Osteoblast (primary cell): ENCODE measurements at regions not wholly inside any gene's neighbourhood (a gene's known extent, or its start where the extent isn't known, plus 50 kb on each side); places are given as distances from the start of the nearest gene placed in this dataset.
"Not testable (repeated sequence)": the region's sequence is repeated elsewhere in the genome, so short reads cannot be mapped to it uniquely, and the experiment has no call there.

Experiments used
- DNase-seq: peaks from one replicate; pipeline ENCODE4 v3.0.0; 2011; ENCODE audit warnings: low spot score, mixed read lengths; ENCODE audit not compliant: insufficient read length; ENCODE audit errors: missing footprints
- H2AFZ ChIP-seq: 2 replicates; pipeline ENCODE4 v1.6.0; 2011; ENCODE audit warnings: mild to moderate bottlenecking, low read length
- H3K27ac ChIP-seq: 2 replicates; pipeline ENCODE4 v1.5.1; 2011; ENCODE audit warnings: mild to moderate bottlenecking, low read depth, low read length, moderate library complexity
- H3K27me3 ChIP-seq: 2 replicates; pipeline ENCODE4 v1.6.0; 2012; ENCODE audit warnings: mild to moderate bottlenecking, control low read depth, inconsistent platforms, low read length, moderate library complexity; ENCODE audit not compliant: insufficient read depth
- H3K36me3 ChIP-seq: 2 replicates; pipeline ENCODE4 v1.5.1; 2011; ENCODE audit warnings: mild to moderate bottlenecking, low read length, control low read depth, moderate library complexity; ENCODE audit not compliant: insufficient read depth
- H3K4me1 ChIP-seq: 2 replicates; pipeline ENCODE4 v1.5.1; 2011; ENCODE audit warnings: mild to moderate bottlenecking, low read length, control low read depth, moderate library complexity; ENCODE audit not compliant: insufficient read depth
- H3K4me2 ChIP-seq: 2 replicates; pipeline ENCODE4 v1.6.0; 2011; ENCODE audit warnings: mild to moderate bottlenecking, low read length; ENCODE audit not compliant: insufficient read depth
- H3K4me3 ChIP-seq: fragments of 200-600 bp; sonication (generic); 3 replicates; pipeline ENCODE4 v1.5.1; 2012; ENCODE audit warnings: mild to moderate bottlenecking, low read length, inconsistent platforms; ENCODE audit not compliant: insufficient read depth
- H3K79me2 ChIP-seq: 2 replicates; pipeline ENCODE4 v1.6.0; 2012; ENCODE audit warnings: mild to moderate bottlenecking, low read length, control low read depth, inconsistent platforms; ENCODE audit not compliant: insufficient read depth
- H3K9me3 ChIP-seq: 2 replicates; pipeline ENCODE4 v1.5.1; 2011; ENCODE audit warnings: low read depth, low read length, control low read depth
- H4K20me1 ChIP-seq: 2 replicates; pipeline ENCODE4 v1.6.0; 2012; ENCODE audit warnings: mild to moderate bottlenecking, low read length, control low read depth; ENCODE audit not compliant: insufficient read depth
- CTCF ChIP-seq: IDR thresholded peaks from 2 replicates; pipeline ENCODE4 v1.5.1; 2011; ENCODE audit warnings: mild to moderate bottlenecking, low read depth, low read length, moderate library complexity; ENCODE audit errors: extremely low read depth

GRCh38 chr4:117916728-117917127, 117.6 kb upstream of the NDST3 start:
- Histone ChIP-seq H3K4me1 (no peaks in the 10 kb centered on the region), H3K27me3 (no peaks in the 10 kb centered on the region), H2AFZ (no peak overlapping the region), H3K27ac (no peak overlapping the region), H3K4me2 (no peak overlapping the region), H4K20me1 (no peaks in the 10 kb centered on the region), H3K4me3 (no peak overlapping the region), H3K9me3 (no peaks in the 10 kb centered on the region), H3K36me3 (no peaks in the 10 kb centered on the region), H3K79me2 (no peaks in the 10 kb centered on the region)
- no peak for DNase-seq
- no peak for TF ChIP-seq CTCF

- not testable (repeated sequence) for DNase-seq, H3K79me2 ChIP-seq, H3K4me3 ChIP-seq, H3K9me3 ChIP-seq, H3K27me3 ChIP-seq, H3K36me3 ChIP-seq, H3K4me2 ChIP-seq, H2AFZ ChIP-seq, H3K27ac ChIP-seq, H4K20me1 ChIP-seq, H3K4me1 ChIP-seq
Measured at GRCh38 chr4:117922311-117922710, 112.0 kb upstream of the NDST3 start.

GRCh38 chr4:117927823-117928222, 106.5 kb upstream of the NDST3 start:
- not testable (repeated sequence) for H4K20me1 ChIP-seq, H3K79me2 ChIP-seq, H3K27ac ChIP-seq, DNase-seq, H3K27me3 ChIP-seq, H3K4me1 ChIP-seq, H3K36me3 ChIP-seq, H3K4me2 ChIP-seq, H2AFZ ChIP-seq, H3K9me3 ChIP-seq, H3K4me3 ChIP-seq

GRCh38 chr4:117941611-117942010, 92.7 kb upstream of the NDST3 start:
- Histone ChIP-seq H4K20me1 (no peaks in the 10 kb centered on the region), H3K9me3 (no peaks in the 10 kb centered on the region), H3K36me3 (no peaks in the 10 kb centered on the region), H3K27me3 (no peaks in the 10 kb centered on the region), H3K4me2 (no peak overlapping the region), H3K4me1 (no peaks in the 10 kb centered on the region), H2AFZ (no peak overlapping the region), H3K79me2 (no peaks in the 10 kb centered on the region), H3K27ac (no peak overlapping the region), H3K4me3 (no peak overlapping the region)
- no peak for TF ChIP-seq CTCF
- no peak for DNase-seq

- Histone ChIP-seq H3K4me2 (no peak overlapping the region), H3K27ac (no peak overlapping the region), H4K20me1 (no peaks in the 10 kb centered on the region), H3K4me3 (no peak overlapping the region), H3K9me3 (no peaks in the 10 kb centered on the region), H3K79me2 (no peaks in the 10 kb centered on the region), H3K27me3 (no peaks in the 10 kb centered on the region), H3K4me1 (no peaks in the 10 kb centered on the region), H2AFZ (no peak overlapping the region), H3K36me3 (no peaks in the 10 kb centered on the region)
- no peak for TF ChIP-seq CTCF
- DNase-seq: no peak
Measured at GRCh38 chr4:117949621-117950020, 84.7 kb upstream of the NDST3 start.
